Activated CD4-positive, alpha-beta T cell treated with anti-CD3 and anti-CD28 coated beads, Interleukin-2, amount 50 U/mL, for 1 hour (primary cell): ENCODE measurements at regions not wholly inside any gene's neighbourhood (a gene's known extent, or its start where the extent isn't known, plus 50 kb on each side); places are given as distances from the start of the nearest gene placed in this dataset.
"Not testable (repeated sequence)": the region's sequence is repeated elsewhere in the genome, so short reads cannot be mapped to it uniquely, and the experiment has no call there.

Experiments
- DNase-seq: peaks from one replicate; pipeline ENCODE4 v3.0.0-alpha.2; 2020

DNA sequence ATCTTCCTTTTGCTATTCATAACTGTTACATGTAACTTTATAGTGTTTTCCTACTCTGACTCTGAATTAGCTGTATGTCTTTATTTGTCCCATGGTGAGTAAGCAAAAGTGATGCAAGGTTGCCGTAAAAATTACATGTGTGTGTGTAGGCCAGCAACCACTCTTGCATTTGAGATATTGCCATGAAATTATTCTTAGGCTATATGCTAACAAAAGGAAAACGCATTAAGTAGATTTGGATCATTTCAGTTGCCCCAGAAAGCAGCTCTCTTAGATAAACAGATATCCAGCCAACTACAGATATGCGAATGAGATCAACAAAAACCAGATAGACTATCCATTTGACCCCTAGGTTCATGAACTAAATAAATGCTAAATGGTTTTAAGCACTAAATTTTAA is 73.6 kb downstream of the CYLC2 start:
- no peak for DNase-seq

DNA sequence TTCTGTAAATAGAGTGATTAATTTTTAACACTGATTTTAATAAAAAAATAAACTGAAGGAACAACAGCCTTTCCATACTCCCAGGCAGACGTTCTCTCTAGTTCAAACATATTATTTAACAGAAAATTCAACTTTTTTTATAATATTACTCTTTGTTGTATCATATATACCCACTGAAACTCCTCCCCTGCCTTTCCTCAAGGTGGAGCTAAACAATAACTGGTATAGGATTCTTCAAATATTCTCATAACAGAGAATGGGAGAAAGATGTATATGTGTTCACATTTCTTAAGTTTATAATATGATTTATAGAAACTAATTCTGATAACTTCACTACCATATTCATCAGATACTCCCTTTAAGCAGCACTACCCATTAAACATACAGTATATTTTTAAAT is 83.4 kb downstream of the CYLC2 start:
- no peak for DNase-seq

DNA sequence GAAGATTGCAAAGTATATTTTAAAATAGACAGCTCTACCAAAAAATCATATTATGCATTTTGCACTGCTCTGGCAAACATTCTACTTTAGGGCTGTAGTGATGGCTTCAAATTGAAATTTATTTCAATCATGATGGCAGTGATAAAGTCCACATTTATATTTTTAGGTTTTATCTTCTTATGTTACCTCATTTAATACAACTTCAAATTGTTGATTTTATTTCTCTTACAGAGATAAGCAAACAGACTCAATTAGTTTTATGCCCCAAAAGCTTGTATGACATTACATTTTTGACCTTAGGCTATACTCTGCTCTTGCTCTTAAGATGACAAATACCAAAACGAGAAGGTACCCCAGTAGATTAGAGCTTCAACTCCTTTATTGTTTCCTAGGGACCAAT is 87.4 kb downstream of the CYLC2 start:
- DNase-seq, result no peak

DNA sequence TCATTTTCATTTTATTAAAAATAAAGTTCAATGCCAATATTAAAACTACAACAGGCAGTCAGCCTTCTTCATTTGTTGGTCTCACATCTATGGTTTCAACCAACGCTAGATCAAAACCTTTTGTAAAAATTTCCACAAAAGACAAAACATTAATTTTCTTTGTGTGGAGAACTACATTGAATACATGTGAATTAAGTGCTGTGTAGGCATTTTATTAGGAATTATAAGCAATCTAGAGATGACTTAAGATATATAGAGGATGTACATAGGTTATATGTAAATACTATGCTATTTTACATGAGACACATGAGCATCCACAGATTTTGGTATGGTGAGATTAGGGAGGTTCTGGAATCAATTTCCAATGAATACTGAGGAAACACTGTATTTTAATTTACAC is 94.2 kb downstream of the CYLC2 start:
- DNase-seq, result no peak

DNA sequence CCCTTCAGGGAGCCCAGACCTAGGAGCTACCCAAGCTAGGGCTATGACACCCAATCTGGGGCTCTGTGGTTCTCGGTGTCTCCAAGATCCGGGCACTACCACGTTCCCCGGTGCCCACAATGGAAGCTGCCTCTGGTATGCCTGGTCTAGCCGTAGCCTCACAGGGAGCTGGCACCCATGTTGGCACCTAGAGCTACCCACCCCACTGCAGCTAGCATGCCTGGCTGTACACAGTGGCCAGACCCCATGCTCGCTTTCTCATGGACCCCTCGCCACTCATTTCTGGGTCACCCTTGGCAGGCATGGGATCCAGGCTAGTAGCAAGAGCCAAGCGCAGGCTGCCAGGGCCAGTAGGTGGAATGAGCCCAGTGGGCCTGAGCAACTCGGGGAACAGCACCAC is 109.0 kb downstream of the CYLC2 start:
- no peak for DNase-seq

DNA sequence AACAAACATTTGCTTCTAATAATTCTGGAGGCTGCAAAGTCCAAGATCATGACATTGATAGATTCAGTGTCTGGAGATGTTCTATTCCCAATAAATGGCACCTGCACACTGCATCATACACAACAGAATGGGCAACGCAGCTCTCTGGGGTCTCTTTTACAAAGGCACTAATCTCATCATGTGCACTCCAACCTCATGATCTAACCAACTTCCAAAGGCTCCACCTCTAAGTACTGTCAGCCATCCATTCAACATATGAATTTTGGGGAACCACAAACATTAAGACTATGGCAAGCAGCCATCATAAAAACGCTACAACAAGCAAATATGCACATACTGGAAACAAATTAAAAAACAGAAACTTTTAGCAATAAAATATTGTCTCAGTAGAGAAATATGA is 121.1 kb downstream of the CYLC2 start:
- DNase-seq, result no peak

DNA sequence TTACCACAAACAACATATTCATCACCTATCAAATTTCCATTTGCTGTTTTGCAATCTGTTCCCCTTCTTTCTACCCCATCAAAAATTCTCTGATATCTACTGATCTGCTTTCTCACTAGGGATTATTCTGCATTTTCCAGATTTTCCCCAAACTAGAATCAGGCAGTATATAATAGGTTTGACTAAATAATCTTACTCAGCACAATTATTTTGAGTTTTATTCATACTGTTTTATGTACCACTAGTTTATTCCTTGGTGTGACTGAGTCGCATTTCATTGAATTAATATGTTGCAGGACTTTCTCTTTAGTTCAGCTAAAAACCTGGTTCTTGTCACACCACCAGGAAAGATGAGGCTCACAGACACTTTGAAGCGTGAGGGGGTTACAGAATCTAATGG is 131.4 kb downstream of the CYLC2 start:
- no peak for DNase-seq

DNA sequence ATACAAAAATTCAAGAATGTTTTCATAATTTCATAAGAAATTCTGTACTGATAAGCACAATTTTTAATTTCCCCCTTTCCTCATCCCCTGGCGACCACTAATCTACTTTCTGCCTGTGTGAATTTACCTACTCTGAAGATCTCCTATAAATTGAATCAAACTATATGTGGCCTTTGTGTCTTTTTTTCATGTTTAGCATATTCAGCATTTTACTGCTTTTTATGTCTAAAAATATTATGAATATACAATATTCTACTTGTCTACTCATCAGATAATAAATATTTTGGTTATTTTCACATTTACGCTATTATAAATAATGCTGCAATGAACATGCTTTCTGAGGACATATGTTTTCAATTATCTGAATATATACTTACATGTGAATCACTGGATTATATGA is 144.8 kb downstream of the CYLC2 start:
- DNase-seq, result no peak

DNA sequence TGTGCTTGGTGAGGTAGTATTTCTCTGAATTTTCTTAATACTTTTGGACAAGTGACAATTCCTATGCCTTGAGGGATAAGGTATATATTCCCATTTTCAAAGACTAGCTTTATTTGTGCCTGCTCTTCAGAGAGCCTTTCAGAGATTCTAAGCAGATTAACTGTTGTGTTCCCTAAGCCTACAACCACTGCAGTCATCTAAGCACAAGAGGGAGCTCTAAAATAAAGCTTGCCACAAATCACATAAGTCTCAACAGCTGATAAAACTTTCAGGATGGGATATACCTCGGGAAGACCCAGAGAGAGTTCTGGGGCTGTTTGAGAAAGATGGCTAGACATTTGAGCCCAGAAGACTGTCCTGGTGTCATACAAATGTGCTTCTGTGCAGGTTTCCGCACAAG is 157.3 kb downstream of the CYLC2 start:
- no peak for DNase-seq

DNA sequence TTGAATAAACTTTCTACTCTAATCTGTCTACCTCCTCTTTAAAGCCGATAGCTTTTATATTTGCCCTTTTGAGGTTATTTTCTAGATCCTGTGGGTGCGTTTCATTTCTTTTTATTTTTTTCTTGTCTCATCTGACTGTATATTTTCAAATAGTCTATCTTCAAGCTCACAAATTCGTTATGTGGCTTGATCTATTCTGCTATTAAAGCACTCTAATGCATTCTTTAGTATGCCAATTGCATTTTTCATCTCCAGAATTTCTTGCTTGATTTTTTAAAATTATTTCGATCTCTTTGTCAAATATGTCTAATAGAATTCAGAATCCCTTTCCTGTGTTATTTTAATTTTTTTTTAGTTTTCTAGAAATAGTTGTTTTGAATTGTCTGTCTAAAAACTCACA is 172.4 kb downstream of the CYLC2 start:
- DNase-seq, result no peak

DNA sequence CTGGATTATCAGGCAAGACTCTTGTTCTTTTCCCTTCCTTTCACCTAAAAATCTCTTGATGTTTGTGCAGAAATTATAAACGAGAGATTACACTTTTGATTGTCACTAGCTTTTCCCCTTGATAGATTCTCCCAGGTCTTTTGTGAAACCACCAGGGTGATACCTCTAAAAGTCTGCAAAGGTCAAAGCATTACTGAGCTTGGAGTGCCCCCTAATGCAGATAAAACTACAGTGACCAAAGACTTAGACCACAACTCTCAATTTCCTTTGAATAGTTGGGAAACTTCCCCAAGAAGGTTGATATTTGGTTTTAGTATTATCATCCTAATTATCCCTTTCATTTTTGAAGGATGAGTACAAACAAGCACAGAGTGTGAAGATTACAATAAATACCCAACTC is 173.1 kb downstream of the CYLC2 start:
- DNase-seq, result no peak

DNA sequence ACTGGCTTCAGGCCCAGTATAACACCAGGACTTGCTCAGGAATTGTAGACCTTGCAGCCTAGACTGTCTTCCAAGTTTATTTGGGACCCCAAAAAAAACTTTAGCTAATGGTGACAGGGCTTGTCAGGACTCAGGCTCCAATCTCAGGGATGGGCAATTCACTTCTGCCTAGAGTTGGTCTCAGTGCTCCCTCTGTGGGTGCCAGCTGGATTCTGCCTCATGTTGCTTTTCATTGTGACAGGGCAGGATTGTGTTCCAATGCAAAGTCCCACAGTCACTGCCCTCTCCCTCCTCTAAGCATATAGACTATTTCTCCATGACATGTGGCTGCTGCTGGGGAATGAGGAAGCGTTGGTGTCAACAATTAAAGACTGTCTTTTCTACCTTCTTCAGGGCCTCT is 174.7 kb downstream of the CYLC2 start:
- DNase-seq, result no peak

DNA sequence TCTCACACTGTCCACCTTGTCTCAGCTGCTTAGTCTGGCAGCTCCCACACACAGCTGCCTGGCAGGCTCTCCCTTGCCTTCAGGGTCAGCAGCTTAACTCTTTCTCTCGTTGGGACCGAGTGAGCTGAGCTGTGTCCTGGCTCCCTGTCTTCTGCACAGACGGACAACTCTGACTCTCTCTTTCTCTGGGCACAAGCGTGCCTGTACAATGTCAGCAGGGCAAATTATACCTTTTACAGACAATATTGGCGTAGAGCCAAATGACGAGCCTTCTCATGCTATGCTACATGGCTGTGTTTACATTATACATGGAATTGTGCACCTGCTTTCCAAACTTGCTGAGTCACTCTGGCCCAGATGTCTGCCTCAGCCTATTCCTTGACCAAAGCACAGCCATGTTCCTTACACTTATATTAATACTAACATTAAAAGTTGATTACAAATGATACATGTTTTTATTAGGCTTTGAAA is 188.6 kb downstream of the CYLC2 start:
- no peak for DNase-seq

DNA sequence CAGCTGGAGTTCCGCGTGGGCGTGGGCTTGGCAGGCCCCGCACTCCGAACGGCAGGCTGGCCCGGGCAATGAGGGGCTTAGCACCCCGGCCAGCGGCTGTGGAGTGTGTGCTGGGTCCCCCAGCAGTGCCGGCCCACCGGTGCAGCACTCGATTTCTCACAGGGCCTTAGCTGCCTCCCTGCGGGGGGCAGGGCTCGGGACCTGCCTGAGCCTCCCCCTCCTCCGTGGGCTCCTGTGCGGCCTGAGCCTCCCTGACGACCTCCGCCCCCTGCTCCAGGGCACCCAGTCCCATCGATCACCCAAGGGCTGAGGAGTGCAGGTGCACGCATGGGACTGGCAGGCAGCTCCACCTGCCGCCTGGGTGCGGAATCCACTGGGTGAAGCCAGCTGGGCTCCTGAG is 191.8 kb downstream of the CYLC2 start:
- no peak for DNase-seq

DNA sequence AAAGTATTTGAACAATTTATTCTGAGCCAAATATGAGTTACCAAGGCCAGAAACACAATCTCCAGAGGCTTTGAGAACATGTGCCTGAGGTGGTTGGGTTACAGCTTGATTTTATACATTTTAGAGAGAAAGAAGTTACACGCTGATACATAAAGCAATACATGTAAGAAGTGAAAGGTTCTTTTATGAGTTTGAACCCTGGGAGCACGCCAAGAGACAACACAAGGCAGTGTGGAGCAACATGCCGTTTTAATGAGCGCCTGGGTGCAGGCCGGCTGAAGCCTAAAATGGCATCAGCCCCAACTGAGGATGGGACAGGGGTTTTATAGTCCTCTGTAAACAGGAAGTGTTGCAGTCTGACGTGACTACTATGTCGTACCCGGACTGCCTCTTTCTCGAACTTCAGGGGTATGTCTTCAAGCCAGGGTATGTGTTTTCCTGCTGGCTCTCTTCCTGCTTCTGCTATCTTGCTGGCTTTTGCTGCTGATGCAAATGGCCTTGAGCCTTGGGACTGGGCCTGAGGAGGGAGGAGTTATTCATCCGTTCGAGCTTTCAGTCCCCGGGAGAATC is 193.7 kb downstream of the CYLC2 start:
- no peak for DNase-seq

DNA sequence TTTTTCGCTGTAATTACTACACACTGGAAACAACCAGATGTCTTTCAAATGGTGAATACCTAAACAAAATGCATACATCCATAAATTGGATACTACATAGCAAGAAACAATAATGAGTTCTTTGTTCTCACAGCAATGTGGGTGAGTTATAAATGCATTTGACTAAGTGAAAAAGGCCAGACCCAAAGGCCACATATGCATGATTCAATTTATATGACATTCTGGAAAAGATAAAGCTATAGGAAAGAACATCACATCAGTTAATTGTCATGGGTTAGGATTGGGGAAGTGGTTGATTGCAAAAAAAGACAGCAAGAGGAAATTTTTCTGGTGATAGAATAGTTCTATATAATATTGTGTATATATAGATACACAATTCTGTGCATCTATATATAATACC is 198.9 kb downstream of the CYLC2 start:
- no peak for DNase-seq

DNA sequence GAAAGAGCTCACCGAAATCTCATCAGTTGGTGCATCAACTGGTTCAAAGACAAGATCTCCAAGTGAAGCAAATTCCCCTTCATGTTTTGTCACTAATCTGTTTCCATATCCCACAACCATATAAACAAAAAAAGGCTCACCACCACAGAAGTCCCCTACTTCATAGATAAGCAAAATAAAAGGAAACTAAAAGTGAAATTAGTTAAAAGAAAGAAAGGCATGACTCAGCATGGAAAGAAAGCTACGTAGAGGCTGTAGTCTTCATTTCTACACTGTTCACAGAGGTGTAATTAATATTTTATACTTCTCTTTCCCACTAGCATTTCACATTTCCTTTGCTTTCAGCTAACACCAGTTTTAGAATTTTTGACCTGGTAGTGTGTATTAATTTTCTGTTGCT is 208.0 kb downstream of the CYLC2 start:
- no peak for DNase-seq

DNA sequence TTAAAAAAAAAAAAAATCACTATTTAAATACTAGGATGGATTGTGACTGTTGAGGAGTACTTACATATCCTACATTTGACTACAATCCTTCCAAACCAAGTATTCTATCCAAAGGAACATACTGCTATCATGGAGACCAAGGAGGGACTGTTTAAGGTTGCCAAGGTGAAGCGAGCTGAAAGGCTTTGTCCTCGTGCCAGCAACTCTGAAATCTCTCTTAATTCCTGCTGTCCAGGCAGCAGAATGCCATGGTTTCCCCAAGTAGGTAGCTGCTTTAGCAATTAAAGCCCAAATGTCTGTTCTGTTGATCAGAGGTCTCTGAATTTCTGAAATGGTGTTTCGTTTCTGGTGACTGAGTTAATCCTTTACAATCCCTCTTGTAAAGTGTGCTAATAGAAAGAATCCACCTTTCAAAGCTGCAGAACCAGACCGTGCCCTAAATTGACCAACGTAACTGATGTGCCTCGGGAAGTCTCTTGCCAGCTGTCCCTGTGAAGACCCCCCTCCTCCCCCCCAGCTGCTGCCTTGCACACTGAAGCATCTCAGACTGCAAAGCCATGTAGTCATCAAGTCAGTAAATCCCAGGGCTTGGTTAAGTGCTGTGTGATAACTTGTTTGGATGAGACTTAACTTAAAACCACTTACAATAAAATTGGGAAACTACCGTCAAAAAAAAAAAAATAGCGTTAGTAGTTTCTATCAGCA is 210.9 kb downstream of the CYLC2 start:
- DNase-seq, result not testable (repeated sequence)

DNA sequence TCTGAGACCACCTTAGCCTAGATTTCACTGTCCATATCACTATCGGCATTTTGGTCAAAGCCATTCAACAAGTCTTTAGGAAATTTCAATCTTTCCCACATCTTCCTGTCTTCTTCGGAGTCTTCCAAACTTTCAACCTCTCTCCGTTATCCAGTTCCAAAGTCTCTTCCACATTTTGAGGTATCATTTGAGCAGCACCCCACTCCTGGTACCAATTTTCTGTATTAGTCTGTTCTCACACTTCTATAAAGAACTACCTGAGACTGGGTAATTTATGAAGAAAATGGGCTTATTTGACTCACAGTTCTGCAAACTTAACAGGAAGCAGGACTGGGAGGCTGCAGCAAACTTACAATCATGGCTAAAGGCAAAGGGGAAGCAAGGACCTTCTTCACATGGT is 215.5 kb downstream of the CYLC2 start:
- no peak for DNase-seq

DNA sequence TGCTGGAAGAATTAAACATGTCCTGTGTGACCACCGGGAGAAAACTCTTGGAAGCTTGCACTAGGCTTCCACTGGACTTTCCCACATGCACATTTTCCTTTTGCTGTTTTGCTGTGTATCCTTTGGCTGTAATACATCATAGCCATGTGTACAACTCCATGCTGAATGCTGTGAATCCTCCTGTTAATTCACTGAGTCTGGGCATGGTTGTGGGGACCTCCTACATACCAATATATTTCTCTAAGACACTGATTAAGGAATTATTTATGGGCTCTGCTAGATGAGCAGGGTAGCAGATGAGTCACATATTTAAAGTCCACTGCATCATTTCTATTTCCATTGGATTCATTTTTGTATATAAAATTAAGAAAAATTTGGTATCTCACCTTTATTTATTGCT is 220.1 kb downstream of the CYLC2 start:
- DNase-seq, result no peak

DNA sequence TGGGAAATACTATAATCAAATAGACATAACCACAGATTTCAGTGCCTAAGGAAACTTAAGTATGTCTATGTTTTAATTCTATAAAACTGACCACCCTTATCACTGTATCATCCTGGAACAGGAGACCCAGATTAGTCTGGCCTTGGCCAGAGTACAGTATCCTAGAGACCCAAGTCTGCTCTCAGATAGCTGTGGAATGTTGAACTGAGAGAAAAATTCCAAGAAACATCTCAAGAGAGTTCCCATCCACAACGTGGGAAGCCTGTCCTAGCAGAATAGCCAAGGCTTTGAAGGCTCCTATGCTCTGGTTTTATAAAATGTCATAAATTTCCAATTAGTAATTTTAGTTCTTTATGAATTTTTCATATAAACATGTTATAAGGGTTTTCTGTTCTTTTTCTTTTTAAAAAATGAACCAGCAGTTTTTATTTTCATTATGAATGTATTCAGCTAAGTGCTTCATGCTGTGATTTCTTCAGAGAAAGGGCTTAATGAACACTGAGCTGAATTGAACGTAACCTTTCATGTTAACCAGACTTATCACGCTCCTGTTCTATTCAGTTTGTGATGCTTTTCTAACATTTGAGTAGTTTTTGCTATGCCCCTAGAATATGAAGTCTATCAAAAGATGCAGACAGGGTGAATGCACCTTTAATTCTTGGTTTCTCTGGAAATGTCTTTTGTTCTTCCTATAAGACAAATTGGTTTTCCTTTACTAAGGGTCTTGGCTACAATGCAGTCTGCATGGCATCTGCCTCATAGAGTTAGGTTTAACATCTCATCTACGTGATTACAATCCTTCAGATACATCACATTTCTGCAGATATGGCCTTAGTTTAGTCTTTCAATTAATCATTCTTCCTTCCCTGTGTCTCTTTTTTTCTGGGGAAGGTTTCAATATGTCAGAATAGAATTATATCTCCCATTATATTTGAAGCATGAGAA is 230.8 kb downstream of the CYLC2 start:
- DNase-seq, result no peak

DNA sequence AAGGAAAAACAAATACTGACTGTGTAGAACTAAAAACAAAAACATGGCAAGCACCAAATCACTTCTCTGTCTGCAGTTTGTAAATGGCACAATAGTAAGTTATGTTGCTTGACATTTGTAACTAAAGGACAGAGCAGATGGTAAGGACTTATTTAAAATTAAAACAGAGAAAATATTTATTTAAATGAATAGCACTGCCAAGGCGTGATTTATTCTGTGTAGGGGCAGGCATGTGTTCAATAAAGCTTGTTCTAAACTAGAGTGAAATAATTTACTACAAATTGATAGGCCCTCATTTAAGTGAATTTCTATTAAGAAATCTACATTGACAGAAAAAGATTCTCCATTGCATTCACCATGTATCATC is 231.5 kb downstream of the CYLC2 start:
- DNase-seq, result no peak

DNA sequence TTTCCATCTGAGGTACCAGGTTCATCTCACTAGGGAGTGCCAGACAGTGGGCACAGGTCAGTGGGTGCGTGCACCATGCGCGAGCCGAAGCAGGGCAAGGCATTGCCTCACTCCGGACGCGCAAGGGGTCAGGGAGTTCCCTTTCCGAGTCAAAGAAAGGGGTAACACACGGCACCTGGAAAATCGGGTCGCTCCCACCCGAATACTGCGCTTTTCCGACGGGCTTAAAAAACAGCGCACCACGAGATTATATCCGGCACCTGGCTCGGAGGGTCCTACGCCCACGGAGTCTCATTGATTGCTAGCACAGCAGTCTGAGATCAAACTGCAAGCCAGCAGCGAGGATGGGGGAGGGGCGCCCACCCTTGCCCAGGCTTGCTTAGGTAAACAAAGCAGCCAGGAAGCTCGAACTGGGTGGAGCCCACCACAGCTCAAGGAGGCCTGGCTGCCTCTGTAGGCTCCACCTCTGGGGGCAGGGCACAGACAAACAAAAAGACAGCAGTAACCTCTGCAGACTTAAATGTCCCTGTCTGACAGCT is 242.5 kb downstream of the CYLC2 start:
- not testable (repeated sequence) for DNase-seq

DNA sequence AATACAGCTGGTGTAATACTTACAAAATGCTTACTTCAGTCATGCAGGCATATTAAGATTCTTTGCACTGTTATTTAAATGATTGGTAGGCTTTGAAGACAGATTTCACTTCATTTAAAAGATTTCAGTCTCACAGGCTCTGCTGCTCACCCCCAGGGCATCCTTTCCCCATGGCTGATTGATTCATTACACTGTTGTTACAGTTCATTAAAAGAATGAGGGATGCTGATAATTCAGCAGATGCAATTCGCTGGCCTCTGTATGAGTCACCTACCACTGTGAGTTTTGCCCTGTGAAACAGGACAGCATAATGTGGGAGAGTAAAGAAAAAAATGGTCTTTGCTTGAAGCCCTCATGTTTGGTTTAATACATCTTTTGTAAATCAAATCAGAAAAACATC is 246.9 kb downstream of the CYLC2 start:
- no peak for DNase-seq
